IPS-18a (cell line): ENCODE measurements at regions not wholly inside any gene's neighbourhood (a gene's known extent, or its start where the extent isn't known, plus 50 kb on each side); places are given as distances from the start of the nearest gene placed in this dataset.

Experiments used
- H3K27ac ChIP-seq: one replicate; pipeline ENCODE4 v1.5.1; 2013; ENCODE audit warnings: low read length
- H3K27me3 ChIP-seq: one replicate; pipeline ENCODE4 v1.6.1; 2013; ENCODE audit warnings: mild to moderate bottlenecking, low read length; ENCODE audit not compliant: control insufficient read depth, insufficient read depth
- H3K36me3 ChIP-seq: one replicate; pipeline ENCODE4 v1.6.1; 2013; ENCODE audit warnings: low read depth, low read length; ENCODE audit not compliant: control insufficient read depth
- H3K4me1 ChIP-seq: one replicate; pipeline ENCODE4 v1.6.1; 2013; ENCODE audit warnings: low read depth, low read length; ENCODE audit not compliant: control insufficient read depth
- H3K4me3 ChIP-seq: one replicate; pipeline ENCODE4 v1.5.1; 2013; ENCODE audit warnings: low read length
- H3K9ac ChIP-seq: one replicate; pipeline ENCODE4 v1.6.1; 2013; ENCODE audit warnings: mild to moderate bottlenecking, low read length, moderate library complexity
- H3K9me3 ChIP-seq: one replicate; pipeline ENCODE4 v1.6.1; 2013; ENCODE audit warnings: low read depth, low read length; ENCODE audit not compliant: control insufficient read depth

- no peak overlapping the region for H3K9ac ChIP-seq
- no peak overlapping the region for H3K4me3 ChIP-seq
- no peak overlapping the region for H3K27ac ChIP-seq
- H3K9me3 ChIP-seq, result no peaks in the 10 kb centered on the region
- H3K36me3 ChIP-seq, result no peaks in the 10 kb centered on the region
- H3K27me3 ChIP-seq, result no peaks in the 10 kb centered on the region
- H3K4me1 ChIP-seq, result no peaks in the 10 kb centered on the region
Observed at GRCh38 chr4:14787221-14787620, 215.1 kb upstream of the CPEB2 start.

GRCh38 chr4:14787894-14788293 is 214.4 kb upstream of the CPEB2 start:
- H3K9me3 ChIP-seq, result no peaks in the 10 kb centered on the region
- H3K4me3 ChIP-seq, result no peak overlapping the region
- H3K36me3 ChIP-seq, result no peaks in the 10 kb centered on the region
- no peak overlapping the region for H3K27ac ChIP-seq
- H3K9ac ChIP-seq, result no peak overlapping the region
- H3K27me3 ChIP-seq, result no peaks in the 10 kb centered on the region
- no peaks in the 10 kb centered on the region for H3K4me1 ChIP-seq

GRCh38 chr4:14790494-14790893 is 211.8 kb upstream of the CPEB2 start:
- H3K9me3 ChIP-seq, result no peaks in the 10 kb centered on the region
- H3K36me3 ChIP-seq, result no peaks in the 10 kb centered on the region
- H3K4me1 ChIP-seq, result no peaks in the 10 kb centered on the region
- H3K27ac ChIP-seq, result no peak overlapping the region
- no peaks in the 10 kb centered on the region for H3K27me3 ChIP-seq
- H3K9ac ChIP-seq, result no peak overlapping the region
- no peak overlapping the region for H3K4me3 ChIP-seq

- H3K36me3 ChIP-seq, result no peaks in the 10 kb centered on the region
- no peak overlapping the region for H3K27ac ChIP-seq
- H3K27me3 ChIP-seq, result no peaks in the 10 kb centered on the region
- no peaks in the 10 kb centered on the region for H3K4me1 ChIP-seq
- no peak overlapping the region for H3K4me3 ChIP-seq
- no peak overlapping the region for H3K9ac ChIP-seq
- H3K9me3 ChIP-seq, result no peaks in the 10 kb centered on the region
Observed at GRCh38 chr4:14792702-14793227, 209.5 kb upstream of the CPEB2 start.

- H3K9me3 ChIP-seq, result peaks cover 7% of the 10 kb centered on the region
- H3K27ac ChIP-seq, result no peak overlapping the region
- H3K27me3 ChIP-seq, result no peaks in the 10 kb centered on the region
- no peaks in the 10 kb centered on the region for H3K36me3 ChIP-seq
- no peak overlapping the region for H3K4me3 ChIP-seq
- H3K4me1 ChIP-seq, result no peaks in the 10 kb centered on the region
- H3K9ac ChIP-seq, result no peak overlapping the region
Observed at GRCh38 chr4:14800977-14801376, 201.3 kb upstream of the CPEB2 start.

- Histone ChIP-seq H3K36me3 (no peaks in the 10 kb centered on the region), H3K27ac (no peak overlapping the region), H3K4me1 (no peaks in the 10 kb centered on the region), H3K9me3 (peaks cover 7% of the 10 kb centered on the region), H3K9ac (no peak overlapping the region), H3K4me3 (no peak overlapping the region), H3K27me3 (no peaks in the 10 kb centered on the region)
Observed at GRCh38 chr4:14802596-14802995, 199.7 kb upstream of the CPEB2 start.

GRCh38 chr4:14807856-14808255 is 194.4 kb upstream of the CPEB2 start:
- no peak overlapping the region for H3K4me3 ChIP-seq
- no peaks in the 10 kb centered on the region for H3K27me3 ChIP-seq
- H3K9ac ChIP-seq, result no peak overlapping the region
- no peak overlapping the region for H3K27ac ChIP-seq
- H3K4me1 ChIP-seq, result no peaks in the 10 kb centered on the region
- H3K9me3 ChIP-seq, result no peaks in the 10 kb centered on the region
- H3K36me3 ChIP-seq, result no peaks in the 10 kb centered on the region

- H3K4me1 ChIP-seq, result no peaks in the 10 kb centered on the region
- H3K9ac ChIP-seq, result no peak overlapping the region
Observed at GRCh38 chr4:14809203-14809602, 193.1 kb upstream of the CPEB2 start.

GRCh38 chr4:14810121-14810520 is 192.2 kb upstream of the CPEB2 start:
- Histone ChIP-seq H3K9ac (no peak overlapping the region), H3K27me3 (no peaks in the 10 kb centered on the region), H3K4me3 (no peak overlapping the region), H3K36me3 (no peaks in the 10 kb centered on the region), H3K27ac (no peak overlapping the region), H3K4me1 (no peaks in the 10 kb centered on the region), H3K9me3 (no peaks in the 10 kb centered on the region)

More at GRCh38 chr4:14809203-14809602, 193.1 kb upstream of the CPEB2 start:
- H3K27me3 ChIP-seq, result no peaks in the 10 kb centered on the region
- H3K36me3 ChIP-seq, result no peaks in the 10 kb centered on the region
- no peak overlapping the region for H3K27ac ChIP-seq
- no peaks in the 10 kb centered on the region for H3K9me3 ChIP-seq
- no peak overlapping the region for H3K4me3 ChIP-seq

- Histone ChIP-seq H3K4me3 (no peak overlapping the region), H3K9me3 (no peaks in the 10 kb centered on the region), H3K4me1 (no peaks in the 10 kb centered on the region), H3K27ac (no peak overlapping the region), H3K9ac (no peak overlapping the region), H3K36me3 (no peaks in the 10 kb centered on the region), H3K27me3 (no peaks in the 10 kb centered on the region)
Observed at GRCh38 chr4:14810568-14810967, 191.7 kb upstream of the CPEB2 start.

GRCh38 chr4:14812101-14812500 is 190.2 kb upstream of the CPEB2 start:
- Histone ChIP-seq H3K36me3 (no peaks in the 10 kb centered on the region), H3K27ac (no peak overlapping the region), H3K9me3 (no peaks in the 10 kb centered on the region), H3K9ac (no peak overlapping the region), H3K4me3 (no peak overlapping the region), H3K4me1 (no peaks in the 10 kb centered on the region), H3K27me3 (no peaks in the 10 kb centered on the region)

- H3K27me3 ChIP-seq, result no peaks in the 10 kb centered on the region
- no peaks in the 10 kb centered on the region for H3K9me3 ChIP-seq
- no peaks in the 10 kb centered on the region for H3K36me3 ChIP-seq
- H3K4me1 ChIP-seq, result no peaks in the 10 kb centered on the region
- no peak overlapping the region for H3K9ac ChIP-seq
- no peak overlapping the region for H3K4me3 ChIP-seq
- H3K27ac ChIP-seq, result no peak overlapping the region
Observed at GRCh38 chr4:14816623-14817261, 185.5 kb upstream of the CPEB2 start.
